GM10266 (cell line): ENCODE measurements at regions not wholly inside any gene's neighbourhood (a gene's known extent, or its start where the extent isn't known, plus 50 kb on each side); places are given as distances from the start of the nearest gene placed in this dataset.

Source experiments
- DNase-seq: peaks from one replicate; pipeline ENCODE4 v3.0.0; 2012; ENCODE audit errors: extremely low spot score
- CTCF ChIP-seq: IDR thresholded peaks from 2 replicates; pipeline ENCODE4 v1.5.1; 2012; ENCODE audit warnings: mild to moderate bottlenecking, low read depth; ENCODE audit not compliant: control insufficient read depth, insufficient read depth; ENCODE audit errors: missing control alignments

- TF ChIP-seq CTCF = no peak
- no peak for DNase-seq
Measured at GRCh38 chr7:118055647-118056046, 128.3 kb upstream of the LSM8 start.

GRCh38 chr7:118057404-118057803, 126.6 kb upstream of the LSM8 start:
- no peak for DNase-seq
- TF ChIP-seq CTCF = no peak

GRCh38 chr7:118059209-118059608, 124.8 kb upstream of the LSM8 start:
- no peak for DNase-seq
- TF ChIP-seq CTCF = no peak

- no peak for DNase-seq
- TF ChIP-seq CTCF = no peak
Measured at GRCh38 chr7:118060692-118061091, 123.3 kb upstream of the LSM8 start.

DNA sequence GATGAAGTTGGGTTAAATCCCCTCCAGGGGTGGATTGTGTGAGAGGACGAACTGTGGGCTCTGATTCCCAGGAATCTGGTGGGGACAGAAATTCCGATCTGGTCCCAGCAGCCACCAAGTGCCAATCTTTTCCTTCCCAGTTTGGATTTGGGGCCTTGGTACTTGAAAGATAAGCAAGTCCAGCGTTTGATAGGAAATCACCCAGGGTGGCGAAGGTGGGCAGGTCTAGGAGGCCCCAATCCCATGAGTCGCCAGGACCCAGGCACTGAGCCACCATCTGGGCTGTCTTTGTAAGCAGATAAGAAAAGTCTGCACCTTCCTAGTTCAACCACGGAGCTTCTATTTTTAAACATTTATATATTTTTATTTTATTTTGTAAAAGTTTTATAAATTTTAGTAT, 122.6 kb upstream of the LSM8 start:
- no peak for TF ChIP-seq CTCF
- DNase-seq = no peak

- no peak for DNase-seq
- no peak for TF ChIP-seq CTCF
Measured at GRCh38 chr7:118072893-118073674, 110.9 kb upstream of the LSM8 start.

DNA sequence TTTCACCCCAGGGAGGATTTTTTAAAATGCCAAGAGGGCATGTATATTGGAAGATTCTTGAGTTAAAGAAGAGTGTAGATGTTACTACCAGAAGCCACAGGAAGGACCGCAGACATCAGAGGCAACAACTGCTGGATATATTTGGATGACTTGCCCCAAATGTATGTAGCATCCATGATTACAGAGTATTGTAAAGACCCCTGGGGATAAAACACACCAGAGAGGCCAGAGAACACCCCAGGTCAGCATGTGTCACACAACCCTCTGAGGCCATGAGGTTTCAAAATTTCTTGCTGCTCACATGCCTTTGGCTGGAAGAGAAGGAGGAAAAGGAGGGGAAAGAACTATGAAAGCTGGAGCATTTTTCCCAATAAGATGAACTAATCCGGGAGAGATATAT, 108.0 kb upstream of the LSM8 start:
- DNase-seq = no peak
- no peak for TF ChIP-seq CTCF
